ENCODE measurements at regions not wholly inside any gene's neighbourhood (a gene's known extent, or its start where the extent isn't known, plus 50 kb on each side); places are given as distances from the start of the nearest gene placed in this dataset.
A peak's percentile ranks its signal among the peaks of the same experiment; 100 is the strongest.
"Not testable (repeated sequence)": the region's sequence is repeated elsewhere in the genome, so short reads cannot be mapped to it uniquely, and the experiment has no call there.

GRCh38 chr18:44569391-44570055 lies 111.2 kb upstream of the SETBP1 start:
- DNase-seq: no peak

GRCh38 chr18:44579028-44579702 lies 101.5 kb upstream of the SETBP1 start:
- peak; percentile 38 for DNase-seq

GRCh38 chr18:44579745-44580144 lies 100.9 kb upstream of the SETBP1 start:
- no peak for DNase-seq

- no peak for DNase-seq
Measured at GRCh38 chr18:44580159-44580558, 100.5 kb upstream of the SETBP1 start.

GRCh38 chr18:44580782-44581181 lies 99.9 kb upstream of the SETBP1 start:
- DNase-seq: not testable (repeated sequence)

- DNase-seq: no peak
Measured at GRCh38 chr18:44582456-44582855, 98.2 kb upstream of the SETBP1 start.

GRCh38 chr18:44584900-44585299 lies 95.8 kb upstream of the SETBP1 start:
- DNase-seq: no peak

- DNase-seq: no peak
Measured at GRCh38 chr18:44586782-44587524, 93.7 kb upstream of the SETBP1 start.

- DNase-seq: no peak
Measured at GRCh38 chr18:44588508-44588907, 92.2 kb upstream of the SETBP1 start.

- DNase-seq: no peak
Measured at GRCh38 chr18:44589693-44590355, 90.9 kb upstream of the SETBP1 start.

- DNase-seq: no peak
Measured at GRCh38 chr18:44590956-44591670, 89.6 kb upstream of the SETBP1 start.

- no peak for DNase-seq
Measured at GRCh38 chr18:44592639-44593038, 88.0 kb upstream of the SETBP1 start.

GRCh38 chr18:44594799-44595467 lies 85.8 kb upstream of the SETBP1 start:
- no peak for DNase-seq

- no peak for DNase-seq
Measured at GRCh38 chr18:44597797-44598196, 82.9 kb upstream of the SETBP1 start.

- no peak for DNase-seq
Measured at GRCh38 chr18:44598514-44598913, 82.2 kb upstream of the SETBP1 start.

GRCh38 chr18:44599412-44599811 lies 81.3 kb upstream of the SETBP1 start:
- DNase-seq: no peak

- no peak for DNase-seq
Measured at GRCh38 chr18:44601447-44601846, 79.2 kb upstream of the SETBP1 start.

GRCh38 chr18:44602380-44602779 lies 78.3 kb upstream of the SETBP1 start:
- no peak for DNase-seq

GRCh38 chr18:44602845-44603244 lies 77.8 kb upstream of the SETBP1 start:
- no peak for DNase-seq

- no peak for DNase-seq
Measured at GRCh38 chr18:44609181-44609941, 71.3 kb upstream of the SETBP1 start.

GRCh38 chr18:44620812-44621211 lies 59.9 kb upstream of the SETBP1 start:
- DNase-seq: no peak

Data from NCI-H146 (cell line).